NCI-H1105 treated with DMSO at 0.1 percent for 48 hours (cell line): ENCODE measurements at regions not wholly inside any gene's neighbourhood (a gene's known extent, or its start where the extent isn't known, plus 50 kb on each side); places are given as distances from the start of the nearest gene placed in this dataset.
A peak's percentile ranks its signal among the peaks of the same experiment; 100 is the strongest.

Experiments used
- DNase-seq: peaks from one replicate; lab custom pipeline; 2025; lab: John Stamatoyannopoulos, UW

GRCh38 chr11:95387325-95387724, 156.3 kb upstream of the SESN3 start:
- DNase-seq: no peak

DNA sequence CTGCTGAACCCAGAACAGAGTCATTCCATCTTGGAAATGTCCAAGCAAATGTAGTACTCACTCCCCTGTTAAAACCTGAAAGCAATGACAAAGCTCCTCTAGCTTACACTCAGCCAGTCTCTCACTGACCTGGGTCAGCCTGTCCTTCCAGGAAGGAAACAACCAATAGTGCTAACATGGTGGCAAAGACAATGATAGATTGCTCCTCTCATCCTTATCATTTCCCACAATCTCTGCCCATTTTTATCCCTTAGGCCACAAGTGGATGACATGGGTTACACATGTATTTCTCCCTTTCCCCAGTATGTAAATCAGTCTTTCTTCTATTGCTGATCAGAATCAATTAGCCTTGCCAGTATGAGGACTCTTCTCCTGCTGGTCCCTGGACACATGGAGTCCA, 154.6 kb upstream of the SESN3 start:
- DNase-seq: no peak

- no peak for DNase-seq
Measured at GRCh38 chr11:95379479-95379878, 148.5 kb upstream of the SESN3 start.

DNA sequence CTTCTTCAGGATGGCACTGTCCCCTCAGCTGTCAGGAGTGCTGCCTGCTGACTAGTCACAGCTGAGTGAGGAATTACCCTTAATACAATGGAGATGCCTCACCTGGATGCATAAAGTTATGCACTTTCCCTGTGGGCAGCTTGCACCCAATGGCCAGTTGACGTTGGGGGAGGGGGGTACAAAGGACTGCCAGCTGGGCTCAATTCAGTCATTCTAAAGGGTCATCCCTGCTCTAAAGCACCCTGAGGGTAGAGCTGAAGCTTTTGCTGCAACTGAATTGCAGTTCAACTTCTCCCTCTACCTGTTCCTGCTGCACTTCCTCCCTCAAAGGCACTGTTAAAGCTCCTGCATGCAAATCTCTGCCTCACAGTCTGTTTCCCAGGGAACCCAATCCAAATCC, 147.8 kb upstream of the SESN3 start:
- no peak for DNase-seq

DNA sequence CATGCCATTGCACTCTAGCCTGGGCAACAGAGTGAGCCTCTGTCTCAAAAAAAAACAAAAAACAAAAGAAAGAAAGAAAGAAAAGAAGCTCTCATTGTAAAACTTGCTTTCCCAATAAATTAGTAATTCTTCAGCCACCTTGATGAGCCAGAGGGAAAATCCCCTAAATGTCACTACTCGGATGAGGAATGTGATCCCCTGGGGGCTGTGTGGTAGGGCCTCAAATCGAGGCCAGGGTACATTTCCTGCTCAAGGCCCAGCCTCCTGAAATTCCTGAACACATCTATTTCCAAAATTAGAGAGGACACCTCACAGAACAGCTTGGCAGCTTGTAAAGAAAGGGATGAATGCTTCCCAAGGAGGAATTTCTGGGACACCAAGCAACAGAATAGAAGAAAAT, 147.1 kb upstream of the SESN3 start:
- DNase-seq: no peak

- no peak for DNase-seq
Measured at GRCh38 chr11:95375886-95376285, 144.9 kb upstream of the SESN3 start.

DNA sequence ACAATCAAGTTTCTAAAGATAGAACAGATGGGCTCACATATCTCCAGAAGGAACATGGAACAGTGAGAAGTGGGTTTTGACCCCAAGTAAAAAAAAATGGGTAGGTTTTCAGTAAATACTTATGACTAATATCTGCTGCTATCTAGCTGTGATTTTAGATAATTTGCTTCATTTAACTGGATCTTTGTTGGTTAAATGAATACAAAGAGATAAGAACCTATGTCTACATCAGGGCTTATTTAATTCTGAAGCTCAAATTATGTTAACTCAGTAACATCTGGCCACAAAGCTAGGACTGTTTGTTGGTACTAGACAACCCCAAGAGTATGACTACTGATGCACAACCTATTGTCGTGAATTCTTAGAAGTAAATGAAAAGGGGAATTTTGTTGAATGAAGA, 144.4 kb upstream of the SESN3 start:
- no peak for DNase-seq

DNA sequence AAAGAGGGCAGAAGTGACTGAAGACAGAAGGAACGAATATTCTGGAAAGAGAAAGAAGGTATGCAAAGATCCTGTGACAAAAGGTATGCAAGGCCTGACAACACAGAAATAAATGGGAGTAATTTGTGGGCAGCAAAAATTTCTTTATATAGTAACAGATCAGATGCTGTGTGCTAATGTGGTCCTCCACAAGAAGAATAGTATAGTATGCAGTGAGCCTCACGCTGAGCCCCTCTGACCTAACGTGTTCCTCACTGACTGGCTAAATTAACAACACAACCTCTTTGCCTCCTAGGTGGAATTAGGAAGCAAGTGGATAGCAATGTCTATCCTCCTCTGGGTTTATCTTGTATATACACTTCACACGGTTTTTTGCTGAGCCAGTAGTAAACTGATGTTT, 143.1 kb upstream of the SESN3 start:
- DNase-seq: no peak

DNA sequence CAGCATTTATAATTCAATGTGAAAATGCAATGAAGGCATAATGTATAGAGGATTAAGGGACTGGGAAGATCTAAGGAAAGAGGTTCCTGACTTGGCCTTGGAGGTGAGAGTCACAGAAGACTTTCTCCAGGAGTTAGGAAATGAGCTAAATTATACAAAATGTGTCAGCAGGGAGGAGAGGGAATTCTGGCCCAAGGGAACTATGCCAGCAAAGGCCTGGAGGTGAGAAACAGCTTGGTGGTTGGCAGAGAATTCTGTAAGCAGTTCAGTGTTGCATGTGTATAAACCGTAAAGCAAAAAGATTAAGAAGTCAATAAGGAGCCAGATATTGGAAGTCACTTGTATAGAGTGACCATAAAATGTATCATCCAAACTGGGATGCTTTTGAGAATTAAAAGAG, 142.2 kb upstream of the SESN3 start:
- DNase-seq: no peak

- no peak for DNase-seq
Measured at GRCh38 chr11:95372097-95372656, 141.2 kb upstream of the SESN3 start.

DNA sequence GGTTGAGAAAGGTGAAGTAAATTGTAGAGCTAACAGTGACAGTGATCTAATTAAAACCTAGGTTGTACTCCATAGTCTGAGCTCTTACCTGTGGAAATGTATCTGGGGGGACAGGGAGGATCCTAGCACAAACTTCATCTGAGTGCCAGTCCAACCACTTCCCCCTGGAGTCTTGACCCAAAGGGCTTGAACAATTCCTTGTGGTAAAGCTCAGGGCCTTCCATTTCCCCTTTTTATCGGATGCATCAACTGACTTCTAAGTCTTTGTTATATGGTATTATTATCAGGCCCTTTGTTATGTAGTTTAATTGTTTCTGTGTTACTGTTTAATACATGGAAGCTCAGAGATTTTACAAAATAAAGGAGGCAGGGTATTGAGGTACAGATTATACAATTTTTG, 140.2 kb upstream of the SESN3 start:
- no peak for DNase-seq

- no peak for DNase-seq
Measured at GRCh38 chr11:95367726-95368125, 136.7 kb upstream of the SESN3 start.

DNA sequence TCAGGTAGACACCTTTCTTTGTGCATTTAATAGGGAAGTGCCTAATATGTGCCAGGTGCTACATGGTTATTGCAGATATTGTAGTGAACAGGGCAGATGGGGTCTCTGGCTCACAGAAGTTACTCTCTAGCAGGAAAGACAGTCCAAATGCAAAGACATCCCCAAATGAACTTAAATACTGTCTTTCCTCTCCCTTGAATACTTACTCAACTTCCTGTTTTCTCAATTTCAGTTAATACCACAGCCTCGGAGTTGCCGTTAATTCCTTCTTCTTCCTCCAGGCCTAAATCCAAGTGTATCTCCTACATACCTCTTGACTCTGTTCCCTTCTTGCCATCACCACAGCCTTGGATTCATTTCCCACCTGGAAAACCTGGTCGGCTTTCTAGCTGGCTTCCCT, 134.3 kb upstream of the SESN3 start:
- DNase-seq: no peak

GRCh38 chr11:95364324-95365295, 133.6 kb upstream of the SESN3 start:
- no peak for DNase-seq

DNA sequence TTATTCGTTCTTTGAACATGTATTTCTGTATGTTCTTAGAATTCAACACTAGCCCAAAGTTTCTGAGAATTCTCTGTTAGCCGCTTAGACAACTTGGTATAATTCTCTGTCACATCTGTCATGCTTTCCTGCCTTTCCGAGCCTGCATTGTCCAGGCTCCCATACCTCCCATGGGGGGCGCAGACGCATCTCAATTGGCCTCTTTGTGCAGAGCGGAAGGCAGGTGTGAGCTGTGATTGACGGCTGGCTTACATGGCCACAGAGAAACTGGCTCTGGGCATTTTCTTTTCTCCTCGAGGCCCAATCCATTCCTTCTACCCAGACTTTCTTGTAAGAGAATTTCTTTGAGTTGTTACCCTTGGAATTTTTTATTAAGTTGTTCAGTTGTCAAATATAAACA, 132.7 kb upstream of the SESN3 start:
- DNase-seq: peak; percentile 33

GRCh38 chr11:95363164-95363563, 132.2 kb upstream of the SESN3 start:
- DNase-seq: no peak

GRCh38 chr11:95361180-95361579, 130.2 kb upstream of the SESN3 start:
- no peak for DNase-seq

- no peak for DNase-seq
Measured at GRCh38 chr11:95360377-95361075, 129.5 kb upstream of the SESN3 start.

- DNase-seq: no peak
Measured at GRCh38 chr11:95359756-95360155, 128.8 kb upstream of the SESN3 start.

DNA sequence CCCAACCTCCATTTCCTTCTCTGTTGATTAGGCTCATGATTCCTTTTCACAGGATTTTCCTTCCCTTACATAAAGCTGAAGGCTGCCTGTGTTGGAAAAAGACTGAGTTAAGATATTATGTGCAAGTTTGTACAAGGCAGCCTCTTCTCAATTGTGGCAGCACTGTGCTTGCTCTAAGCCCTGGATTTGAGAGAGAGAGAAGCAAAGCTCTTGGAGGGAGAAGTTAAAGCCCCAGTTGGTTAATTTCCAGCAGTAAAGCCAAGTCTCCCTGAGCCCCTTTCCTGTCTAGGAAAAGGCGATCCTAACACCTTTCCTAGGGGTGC, 128.3 kb upstream of the SESN3 start:
- DNase-seq: no peak

DNA sequence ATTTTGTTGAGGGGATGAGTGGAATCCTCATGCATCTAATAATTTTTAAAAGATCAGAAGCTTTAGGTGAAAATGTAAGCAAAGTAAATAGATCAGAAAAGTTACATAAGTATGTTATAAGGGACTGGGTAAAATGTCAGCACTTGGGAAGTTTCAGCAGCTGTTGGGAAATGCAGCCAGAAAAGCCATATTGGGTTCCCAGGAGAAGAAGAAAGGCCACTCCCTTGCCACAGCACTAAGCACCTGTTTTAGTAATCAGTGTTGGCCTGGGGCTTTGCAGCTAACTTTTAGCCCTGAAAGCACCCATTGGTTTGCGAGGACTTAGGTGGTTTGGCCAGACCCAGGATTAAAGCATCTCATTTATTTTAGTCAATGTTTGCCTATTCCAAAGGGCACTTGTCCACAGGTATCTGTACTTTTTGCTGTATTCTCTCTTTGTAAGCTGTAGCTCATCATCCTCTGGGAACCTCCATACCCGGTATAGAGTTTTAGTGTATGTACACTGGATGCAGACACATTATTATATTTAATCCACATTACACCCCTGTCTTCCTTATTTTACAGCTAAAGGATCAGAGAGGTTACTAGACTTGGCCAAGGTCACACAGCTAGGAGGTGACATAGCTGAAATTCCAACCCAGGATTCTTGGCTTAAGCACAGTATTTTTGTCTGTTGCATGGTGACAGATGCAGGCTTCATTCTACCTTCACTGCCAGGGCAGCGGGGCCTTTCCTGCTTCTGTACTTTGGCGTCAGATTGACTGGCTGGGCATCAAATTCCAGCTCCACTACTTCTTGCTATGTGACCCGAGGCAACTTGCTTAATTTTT, 127.7 kb upstream of the SESN3 start:
- no peak for DNase-seq

DNA sequence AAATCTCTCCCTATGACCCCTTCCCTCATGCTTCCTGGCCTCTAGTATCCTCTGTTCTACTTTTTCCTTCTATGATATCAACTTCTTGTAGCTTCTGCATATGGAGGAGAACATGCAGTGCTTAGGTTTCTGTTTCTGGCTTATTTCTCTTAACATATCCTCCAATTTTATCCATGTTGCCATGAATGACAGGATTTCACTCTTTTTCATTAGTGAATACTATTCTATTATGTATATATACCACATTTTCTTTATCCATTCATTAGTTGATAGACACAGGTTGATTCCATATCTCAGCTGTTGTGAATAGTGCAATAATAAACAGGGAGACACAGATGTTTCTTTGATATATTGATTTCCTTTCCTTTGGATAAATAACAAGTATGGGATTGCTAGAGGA, 123.3 kb upstream of the SESN3 start:
- no peak for DNase-seq
